Mucosa of descending colon (tissue), 3 donors: ENCODE measurements at regions not wholly inside any gene's neighbourhood (a gene's known extent, or its start where the extent isn't known, plus 50 kb on each side); places are given as distances from the start of the nearest gene placed in this dataset.

Experiments used
- ATAC-seq: fragments of 200-7000 bp; cut with Tn5 transposase; one replicate; pipeline ENCODE4 v1.9.1; 2020; ENCODE audit warnings: mild to moderate bottlenecking, moderate library complexity
- DNase-seq, 3 donors: peaks; one replicate each; pipeline ENCODE4 v3.0.0-alpha.2; 2020
- H3K36me3 ChIP-seq: fragments of 200-600 bp; one replicate; pipeline ENCODE4 v1.8.0; 2021; ENCODE audit warnings: low read depth, mild to moderate bottlenecking
- H3K4me1 ChIP-seq: fragments of 200-600 bp; one replicate; pipeline ENCODE4 v1.8.0; 2021; ENCODE audit warnings: low read depth, mild to moderate bottlenecking
- H3K4me3 ChIP-seq: fragments of 200-600 bp; one replicate; pipeline ENCODE4 v1.8.0; 2021; ENCODE audit warnings: mild to moderate bottlenecking
- H3K9me3 ChIP-seq: fragments of 200-600 bp; one replicate; pipeline ENCODE4 v1.8.0; 2021; ENCODE audit warnings: mild to moderate bottlenecking
- intact Hi-C, 2 donors: fragments of 100-400 bp; cut with DNase I in 1 of 2; cut with micrococcal nuclease in 1 of 2; formaldehyde crosslinking; loops; one replicate each; pipeline versions ENCODE4 v1.11.0 to v1.11.1; 2022; cut with DNase I, micrococcal nuclease
- TF ChIP-seq, protein P1 (sequence below): fragments of 200-600 bp; IDR thresholded peaks from one replicate; pipeline ENCODE4 v1.8.0; 2022; ENCODE audit warnings: antibody characterized with exemption, mild to moderate bottlenecking
- donor health status: DM: no; HTN: no; CAD: no; lungs with moderate emphysema.
- donor health status: DM: no; HTN: no; CAD: no.
- donor health status: DM: no; HTN: yes; CAD: no.

GRCh38 chr3:144624656-144625055 is 653.0 kb downstream of the DIPK2A start:
- Histone ChIP-seq H3K36me3 (no peaks in the 10 kb centered on the region), H3K9me3 (no peaks in the 10 kb centered on the region), H3K4me1 (no peaks in the 10 kb centered on the region), H3K4me3 (no peak overlapping the region)
- TF ChIP-seq, protein P1, sequence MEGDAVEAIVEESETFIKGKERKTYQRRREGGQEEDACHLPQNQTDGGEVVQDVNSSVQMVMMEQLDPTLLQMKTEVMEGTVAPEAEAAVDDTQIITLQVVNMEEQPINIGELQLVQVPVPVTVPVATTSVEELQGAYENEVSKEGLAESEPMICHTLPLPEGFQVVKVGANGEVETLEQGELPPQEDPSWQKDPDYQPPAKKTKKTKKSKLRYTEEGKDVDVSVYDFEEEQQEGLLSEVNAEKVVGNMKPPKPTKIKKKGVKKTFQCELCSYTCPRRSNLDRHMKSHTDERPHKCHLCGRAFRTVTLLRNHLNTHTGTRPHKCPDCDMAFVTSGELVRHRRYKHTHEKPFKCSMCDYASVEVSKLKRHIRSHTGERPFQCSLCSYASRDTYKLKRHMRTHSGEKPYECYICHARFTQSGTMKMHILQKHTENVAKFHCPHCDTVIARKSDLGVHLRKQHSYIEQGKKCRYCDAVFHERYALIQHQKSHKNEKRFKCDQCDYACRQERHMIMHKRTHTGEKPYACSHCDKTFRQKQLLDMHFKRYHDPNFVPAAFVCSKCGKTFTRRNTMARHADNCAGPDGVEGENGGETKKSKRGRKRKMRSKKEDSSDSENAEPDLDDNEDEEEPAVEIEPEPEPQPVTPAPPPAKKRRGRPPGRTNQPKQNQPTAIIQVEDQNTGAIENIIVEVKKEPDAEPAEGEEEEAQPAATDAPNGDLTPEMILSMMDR = no peak
- intact Hi-C loops = no loop called here
- ATAC-seq (no peak), DNase-seq (no peak)

GRCh38 chr3:144626835-144627234 is 655.2 kb downstream of the DIPK2A start:
- TF ChIP-seq, protein P1 = no peak
- intact Hi-C loops = no loop called here
- no peaks in the 10 kb centered on the region for H3K4me1 ChIP-seq
- DNase-seq = no peak
- no peaks in the 10 kb centered on the region for H3K36me3 ChIP-seq
- no peaks in the 10 kb centered on the region for H3K9me3 ChIP-seq
- no peak overlapping the region for H3K4me3 ChIP-seq
- no peak for ATAC-seq

DNA sequence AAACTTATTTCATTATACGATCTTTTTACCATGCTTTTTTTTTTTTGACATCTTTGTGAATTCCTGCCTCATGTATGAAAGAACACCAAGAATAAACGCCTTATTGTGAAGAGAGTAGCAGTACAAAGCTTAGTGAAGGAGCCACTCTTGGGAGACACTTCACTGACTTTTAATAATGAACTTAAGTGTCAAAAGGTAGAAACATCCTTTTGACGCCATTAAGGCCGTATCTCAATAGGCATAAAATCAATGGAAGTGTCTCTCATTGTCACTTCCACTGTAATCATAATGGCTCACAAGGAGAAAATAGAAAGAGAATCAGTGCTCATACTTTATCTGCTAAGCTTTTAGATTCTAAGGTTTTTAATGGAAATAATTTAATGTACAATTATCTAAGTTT is 657.8 kb downstream of the DIPK2A start:
- H3K36me3 ChIP-seq = no peaks in the 10 kb centered on the region
- no peaks in the 10 kb centered on the region for H3K4me1 ChIP-seq
- no peak overlapping the region for H3K4me3 ChIP-seq
- H3K9me3 ChIP-seq = no peaks in the 10 kb centered on the region
- DNase-seq = no peak
- intact Hi-C loops = no loop called here
- no peak for ATAC-seq
- TF ChIP-seq, protein P1 = no peak

DNA sequence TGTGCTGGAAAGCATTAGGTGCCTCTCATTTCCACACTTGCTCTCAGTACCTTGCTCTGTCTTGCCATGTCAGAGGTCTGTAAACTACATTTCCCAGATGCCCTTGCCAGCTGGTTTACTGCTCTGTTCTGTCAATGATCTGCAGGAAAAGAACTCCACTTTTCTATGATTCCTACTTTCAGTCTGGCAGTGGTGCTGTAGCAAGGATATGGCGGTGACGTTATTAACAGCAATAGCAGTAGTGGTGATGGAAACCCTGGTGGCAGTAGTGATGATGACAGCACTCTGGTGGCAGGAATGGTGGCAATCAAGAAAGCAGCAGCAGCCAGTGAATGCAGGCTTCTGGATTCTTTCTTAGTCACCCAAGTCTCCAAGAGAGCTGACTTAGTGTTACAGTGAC is 665.2 kb downstream of the DIPK2A start:
- Histone ChIP-seq H3K4me1 (no peaks in the 10 kb centered on the region), H3K36me3 (no peaks in the 10 kb centered on the region), H3K4me3 (no peak overlapping the region), H3K9me3 (no peaks in the 10 kb centered on the region)
- TF ChIP-seq, protein P1 = no peak
- DNase-seq (no peak), ATAC-seq (no peak)
- intact Hi-C loops = no loop called here

GRCh38 chr3:144638009-144638408 is 666.4 kb downstream of the DIPK2A start:
- no peaks in the 10 kb centered on the region for H3K36me3 ChIP-seq
- H3K4me3 ChIP-seq = no peak overlapping the region
- intact Hi-C loops = no loop called here
- no peaks in the 10 kb centered on the region for H3K9me3 ChIP-seq
- ATAC-seq = no peak
- H3K4me1 ChIP-seq = no peaks in the 10 kb centered on the region
- no peak for DNase-seq
- TF ChIP-seq, protein P1 = no peak

DNA sequence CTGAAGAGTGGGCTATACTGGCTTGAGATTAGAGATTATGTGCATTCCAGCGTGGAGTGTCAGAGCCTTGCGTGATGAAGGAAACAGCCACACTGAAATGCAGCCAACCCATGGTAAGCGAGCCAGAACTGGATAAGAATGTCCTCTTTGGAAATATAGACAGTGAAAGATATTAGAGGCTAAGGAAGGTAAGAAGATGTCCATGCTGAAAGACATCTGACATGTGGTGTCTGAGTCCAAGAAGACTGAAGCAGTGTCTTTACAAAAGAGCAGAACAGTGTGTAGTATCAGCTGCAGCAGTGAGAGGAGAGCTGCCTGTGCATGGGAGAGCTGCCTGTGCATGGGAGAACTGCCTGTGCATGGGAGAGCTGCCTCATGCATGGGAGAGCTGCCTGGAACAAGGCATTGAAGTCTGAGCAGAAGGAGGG is 672.2 kb downstream of the DIPK2A start:
- ATAC-seq (no peak), DNase-seq (no peak)
- no peak overlapping the region for H3K4me3 ChIP-seq
- no peaks in the 10 kb centered on the region for H3K9me3 ChIP-seq
- TF ChIP-seq, protein P1 = no peak
- intact Hi-C loops = no loop called here
- H3K36me3 ChIP-seq = no peaks in the 10 kb centered on the region
- H3K4me1 ChIP-seq = no peaks in the 10 kb centered on the region
